Omental fat pad (tissue), 3 donors: ENCODE measurements at regions not wholly inside any gene's neighbourhood (a gene's known extent, or its start where the extent isn't known, plus 50 kb on each side); places are given as distances from the start of the nearest gene placed in this dataset.

Experiments used
- ATAC-seq: fragments of 150-250 bp; one replicate; pipeline ENCODE4 v1.9.1; 2016; ENCODE audit warnings: mild to moderate bottlenecking, moderate library complexity; ENCODE audit not compliant: low FRiP score
- DNase-seq: peaks from one replicate; pipeline ENCODE4 v3.0.0-alpha.2; 2019; ENCODE audit warnings: low spot score
- CTCF ChIP-seq, 3 donors: fragments of 450-650 bp; IDR thresholded peaks; one replicate each; pipeline ENCODE4 v1.5.1; 2016 to 2017; ENCODE audit warnings: antibody characterized with exemption in 3 of 3, mild to moderate bottlenecking in 3 of 3, moderate library complexity in 2 of 3

GRCh38 chr10:33112831-33113455 is 154.9 kb upstream of the ITGB1 start:
- TF ChIP-seq CTCF (IDR thresholded peaks at IDR 0.05), result no peak
- DNase-seq (no peak), ATAC-seq (no peak)

GRCh38 chr10:33111488-33112051 is 153.5 kb upstream of the ITGB1 start:
- no peak for DNase-seq
- ATAC-seq, result no peak
- no peak for TF ChIP-seq CTCF (IDR thresholded peaks at IDR 0.05)

- no peak for TF ChIP-seq CTCF (IDR thresholded peaks at IDR 0.05)
- no peak for ATAC-seq
- no peak for DNase-seq
These were observed 151.9 kb upstream of the ITGB1 start for GRCh38 chr10:33109788-33110469.

GRCh38 chr10:33109384-33109783 is 151.4 kb upstream of the ITGB1 start:
- no peak for TF ChIP-seq CTCF (IDR thresholded peaks at IDR 0.05)
- no peak for DNase-seq
- no peak for ATAC-seq

GRCh38 chr10:33107953-33108352 is 149.9 kb upstream of the ITGB1 start:
- ATAC-seq (no peak), DNase-seq (no peak)
- no peak for TF ChIP-seq CTCF (IDR thresholded peaks at IDR 0.05)

- DNase-seq (no peak), ATAC-seq (no peak)
- TF ChIP-seq CTCF (IDR thresholded peaks at IDR 0.05), result no peak
These were observed 148.7 kb upstream of the ITGB1 start for GRCh38 chr10:33106767-33107166.
